ENCODE measurements at regions not wholly inside any gene's neighbourhood (a gene's known extent, or its start where the extent isn't known, plus 50 kb on each side); places are given as distances from the start of the nearest gene placed in this dataset.

GRCh38 chr12:124125203-124125871, 152.3 kb downstream of the ZNF664 start:
- H3K27me3 ChIP-seq (ENCODE audit: insufficient read depth, low read length) = no peaks in the 10 kb centered on the region
- H2AFZ ChIP-seq (ENCODE audit: low read length) = no peak overlapping the region
- H3K9me3 ChIP-seq (ENCODE audit: control insufficient read depth, low read depth, low read length) = no peaks in the 10 kb centered on the region
- Mint-ChIP-seq H3K4me3 (no peak overlapping the region), H3K27me3 (ENCODE audit: low read depth) (peaks cover 4% of the 10 kb centered on the region), H3K9me3 (peaks cover 0 to 4% of the 10 kb centered on the region in 2 experiments; a peak in 2 of 5 replicates), H3K36me3 (ENCODE audit: insufficient read depth in 1 of 3, low read depth in 3 of 3) (peaks cover 0 to 8% (median 0%) of the 10 kb centered on the region in 3 experiments; a peak in 3 of 7 replicates), H3K4me1 (peaks cover 19 to 35% of the 10 kb centered on the region in 2 experiments), H3K27ac (no peak overlapping the region; a peak in 1 of 7 replicates)
- no peak overlapping the region for H2BK12ac ChIP-seq (ENCODE audit: insufficient read length, low read depth, low read length)
- no peak overlapping the region for H2AK5ac ChIP-seq (ENCODE audit: insufficient read length, low read length)
- H3K23ac ChIP-seq (ENCODE audit: insufficient read length, low read depth, low read length) = no peak overlapping the region
- no peak for DNase-seq
- H3K4me1 ChIP-seq (ENCODE audit: insufficient read depth, low read length) = no peaks in the 10 kb centered on the region
- no peaks in the 10 kb centered on the region for H3K79me2 ChIP-seq (ENCODE audit: insufficient read depth, low read length)
- no peak overlapping the region for H3K9ac ChIP-seq (ENCODE audit: extremely low read depth, insufficient read length, low read length)
- no peak overlapping the region for H3K18ac ChIP-seq (ENCODE audit: insufficient read length, low read depth, low read length)
- no peak overlapping the region for H2BK5ac ChIP-seq (ENCODE audit: insufficient read length, low read length)
- H3K23me2 ChIP-seq (ENCODE audit: insufficient read length, low read depth, low read length, poor library complexity, severe bottlenecking) = no peaks in the 10 kb centered on the region
- no peak overlapping the region for H4K5ac ChIP-seq (ENCODE audit: insufficient read length, low read depth, low read length)
- H3K79me1 ChIP-seq (ENCODE audit: insufficient read depth, low read depth, low read length, poor library complexity, severe bottlenecking) = no peaks in the 10 kb centered on the region
- H3K4ac ChIP-seq (ENCODE audit: low read depth, low read length) = 0 out of 2 replicates have a peak overlapping the region, but pooled peaks have one; percentile 62
- H4K20me1 ChIP-seq (ENCODE audit: control insufficient read depth, insufficient read depth, insufficient read length) = no peaks in the 10 kb centered on the region
- no peak overlapping the region for H3K27ac ChIP-seq (ENCODE audit: insufficient read length, low read depth, low read length)
- no peak overlapping the region for H3T11ph ChIP-seq (ENCODE audit: low read length)
- H3K4me2 ChIP-seq (ENCODE audit: insufficient read depth, insufficient read length, low read length) = no peak overlapping the region
- no peak overlapping the region for H4K91ac ChIP-seq (ENCODE audit: insufficient read length, low read depth, low read length)
- no peak overlapping the region for H2BK120ac ChIP-seq (ENCODE audit: low read depth, low read length, poor library complexity, severe bottlenecking)
- WGBS (ENCODE audit: extremely low coverage, insufficient read length, low lambda C conversion rate) = no CpG with 5 or more reads among the region's 10 CpGs
- no peak overlapping the region for H2BK15ac ChIP-seq (ENCODE audit: low read depth, low read length)
- H2BK20ac ChIP-seq (ENCODE audit: low read depth, low read length, poor library complexity, severe bottlenecking) = no peak overlapping the region
- H4K8ac ChIP-seq (replicated peaks; ENCODE audit: insufficient read length, low read depth, low read length) = no peak overlapping the region
- TF ChIP-seq CTCF (conservative IDR thresholded peaks at IDR 0.05) = no peak
- H3K56ac ChIP-seq (ENCODE audit: insufficient read length, low read depth, low read length) = no peak overlapping the region
- H3K14ac ChIP-seq (ENCODE audit: insufficient read depth, low read length) = no peak overlapping the region

All from H9 (cell line).